ENCODE measurements at regions not wholly inside any gene's neighbourhood (a gene's known extent, or its start where the extent isn't known, plus 50 kb on each side); places are given as distances from the start of the nearest gene placed in this dataset.

- TF ChIP-seq CTCF (IDR thresholded peaks at IDR 0.05): no peak
- no peak for TF ChIP-seq POLR2A (IDR thresholded peaks at IDR 0.05)
These were observed 439.6 kb upstream of the USP24 start for GRCh38 chr1:55654750-55655149.
